Tibial artery (tissue), 4 donors: ENCODE measurements at regions not wholly inside any gene's neighbourhood (a gene's known extent, or its start where the extent isn't known, plus 50 kb on each side); places are given as distances from the start of the nearest gene placed in this dataset.
"Not testable (repeated sequence)": the region's sequence is repeated elsewhere in the genome, so short reads cannot be mapped to it uniquely, and the experiment has no call there.

Experiments
- DNase-seq, 2 donors: peaks; one replicate each; pipeline ENCODE4 v3.0.0-alpha.2; 2019
- H3K27ac ChIP-seq, 2 donors: fragments of 200-600 bp; sonication (generic) in 1 of 2; 1 replicate in 1 of 2; 2 replicates in 1 of 2; pipeline ENCODE4 v1.5.1; 2018 to 2019; ENCODE audit warnings: mild to moderate bottlenecking in 1 of 2
- H3K27me3 ChIP-seq, 2 donors: fragments of 200-600 bp; sonication (generic) in 1 of 2; one replicate each; pipeline versions ENCODE4 v1.5.1 to v1.6.0; 2016 to 2019
- H3K36me3 ChIP-seq, 3 donors: fragments of 200-600 bp; sonication (generic) in 2 of 3; one replicate each; pipeline ENCODE4 v1.5.1; 2016 to 2019; ENCODE audit warnings: mild to moderate bottlenecking in 2 of 3
- H3K4me1 ChIP-seq, 4 donors: fragments of 200-600 bp; sonication (generic) in 2 of 4; 1 replicate in 3 of 4; 2 replicates in 1 of 4; pipeline ENCODE4 v1.5.1; 2016 to 2019
- H3K4me3 ChIP-seq, 2 donors: fragments of 200-600 bp; sonication (generic) in 1 of 2; 1 replicate in 1 of 2; 2 replicates in 1 of 2; pipeline ENCODE4 v1.5.1; 2018 to 2019; ENCODE audit warnings: mild to moderate bottlenecking in 2 of 2
- H3K9me3 ChIP-seq, 3 donors: fragments of 200-600 bp; sonication (generic) in 1 of 3; one replicate each; pipeline ENCODE4 v1.5.1; 2016 to 2019
- intact Hi-C: fragments of 100-400 bp; cut with DNase I; formaldehyde crosslinking; loops from one replicate; pipeline ENCODE4 v1.15.0; 2023; ENCODE audit warnings: low total_unique reads
- TF ChIP-seq, protein P1 (sequence below), 2 experiments: fragments of 200-600 bp in 1 of 2; fragments of 450-650 bp in 1 of 2; IDR thresholded peaks; one replicate each; pipeline ENCODE4 v1.5.1; 2017 to 2019; ENCODE audit warnings: antibody characterized with exemption in 2 of 2, mild to moderate bottlenecking in 1 of 2, moderate library complexity in 1 of 2

DNA sequence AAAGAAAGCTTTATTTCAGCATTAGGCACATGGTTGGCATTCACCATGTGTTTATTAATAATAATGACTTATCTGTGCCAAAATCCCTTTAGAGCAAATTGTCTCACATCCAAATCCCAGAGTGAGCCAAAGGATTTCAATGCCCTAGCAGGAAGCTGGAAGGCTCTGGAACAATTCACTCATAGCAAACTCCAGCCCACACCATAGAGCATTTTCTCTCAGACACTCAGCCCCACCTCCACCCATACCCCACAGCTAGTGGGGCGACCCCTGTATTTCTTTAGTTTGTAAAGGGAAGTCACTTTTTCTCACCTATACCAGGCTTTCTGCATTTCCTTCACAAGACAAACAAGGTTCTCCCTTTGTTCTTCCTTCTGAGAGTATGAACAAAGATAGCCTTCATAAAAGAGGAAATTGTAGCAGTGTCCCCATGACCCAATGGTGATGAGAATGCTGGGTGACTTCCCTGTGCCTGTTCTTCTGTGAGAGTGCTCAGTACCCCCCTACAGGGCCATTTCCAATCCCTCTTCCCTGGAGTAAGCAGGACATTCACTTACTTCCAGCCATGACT, 100.1 kb upstream of the APCDD1 start:
- Histone ChIP-seq H3K4me1 (peaks cover 0 to 13% (median 8%) of the 10 kb centered on the region in 4 donors), H3K27ac (no peak overlapping the region), H3K27me3 (no peaks in the 10 kb centered on the region), H3K9me3 (peaks cover 0 to 4% (median 0%) of the 10 kb centered on the region in 3 donors), H3K4me3 (no peak overlapping the region), H3K36me3 (no peaks in the 10 kb centered on the region)
- DNase-seq = no peak
- TF ChIP-seq, protein P1, sequence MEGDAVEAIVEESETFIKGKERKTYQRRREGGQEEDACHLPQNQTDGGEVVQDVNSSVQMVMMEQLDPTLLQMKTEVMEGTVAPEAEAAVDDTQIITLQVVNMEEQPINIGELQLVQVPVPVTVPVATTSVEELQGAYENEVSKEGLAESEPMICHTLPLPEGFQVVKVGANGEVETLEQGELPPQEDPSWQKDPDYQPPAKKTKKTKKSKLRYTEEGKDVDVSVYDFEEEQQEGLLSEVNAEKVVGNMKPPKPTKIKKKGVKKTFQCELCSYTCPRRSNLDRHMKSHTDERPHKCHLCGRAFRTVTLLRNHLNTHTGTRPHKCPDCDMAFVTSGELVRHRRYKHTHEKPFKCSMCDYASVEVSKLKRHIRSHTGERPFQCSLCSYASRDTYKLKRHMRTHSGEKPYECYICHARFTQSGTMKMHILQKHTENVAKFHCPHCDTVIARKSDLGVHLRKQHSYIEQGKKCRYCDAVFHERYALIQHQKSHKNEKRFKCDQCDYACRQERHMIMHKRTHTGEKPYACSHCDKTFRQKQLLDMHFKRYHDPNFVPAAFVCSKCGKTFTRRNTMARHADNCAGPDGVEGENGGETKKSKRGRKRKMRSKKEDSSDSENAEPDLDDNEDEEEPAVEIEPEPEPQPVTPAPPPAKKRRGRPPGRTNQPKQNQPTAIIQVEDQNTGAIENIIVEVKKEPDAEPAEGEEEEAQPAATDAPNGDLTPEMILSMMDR (IDR thresholded peaks at IDR 0.05) = no peak
- intact Hi-C loops = no loop called here

DNA sequence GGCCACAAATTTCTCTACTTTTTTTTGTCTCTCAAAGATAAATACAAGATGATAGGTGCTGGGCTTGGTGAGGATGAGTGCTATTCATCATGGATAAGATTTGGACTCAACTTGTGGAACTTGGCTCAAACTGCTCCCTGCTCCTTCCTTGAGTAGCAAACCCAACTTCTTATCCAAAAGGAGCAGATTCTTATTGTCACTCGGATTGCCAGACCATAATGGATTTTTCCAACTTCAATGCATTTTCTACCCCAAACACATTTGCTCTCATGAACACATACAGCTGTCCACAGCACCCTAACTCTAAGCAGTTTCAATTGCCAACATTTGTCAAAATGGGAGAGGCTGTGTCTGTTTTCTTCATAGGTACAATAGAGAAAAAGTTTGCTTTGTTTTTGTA, 99.5 kb upstream of the APCDD1 start:
- peaks cover 0 to 4% (median 0%) of the 10 kb centered on the region in 3 donors for H3K9me3 ChIP-seq
- intact Hi-C loops = no loop called here
- no peaks in the 10 kb centered on the region for H3K36me3 ChIP-seq
- H3K27ac ChIP-seq = no peak overlapping the region
- TF ChIP-seq, protein P1 (IDR thresholded peaks at IDR 0.05) = no peak
- H3K4me1 ChIP-seq = peaks cover 0 to 13% (median 8%) of the 10 kb centered on the region in 4 donors
- no peak for DNase-seq
- H3K4me3 ChIP-seq = no peak overlapping the region
- H3K27me3 ChIP-seq = no peaks in the 10 kb centered on the region

DNA sequence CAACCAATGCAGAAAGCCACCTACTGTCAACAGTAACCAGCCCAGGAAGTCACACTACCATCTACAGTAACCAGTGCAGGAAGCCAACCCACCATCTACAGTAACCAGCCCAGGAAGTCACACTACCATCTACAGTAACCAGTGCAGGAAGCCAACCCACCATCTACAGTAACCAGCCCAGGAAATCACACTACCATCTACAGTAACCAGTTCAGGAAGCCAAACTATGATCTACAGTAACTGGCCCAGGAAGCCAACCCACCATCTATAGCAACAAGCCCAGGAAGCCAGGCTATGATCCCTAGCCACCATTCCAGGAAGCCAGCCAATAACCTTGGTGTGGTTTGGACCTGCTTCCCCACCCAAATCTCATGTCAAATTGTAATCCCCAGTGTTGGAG, 97.4 kb upstream of the APCDD1 start:
- DNase-seq, intact Hi-C loops, H3K27ac ChIP-seq: not testable (repeated sequence)

DNA sequence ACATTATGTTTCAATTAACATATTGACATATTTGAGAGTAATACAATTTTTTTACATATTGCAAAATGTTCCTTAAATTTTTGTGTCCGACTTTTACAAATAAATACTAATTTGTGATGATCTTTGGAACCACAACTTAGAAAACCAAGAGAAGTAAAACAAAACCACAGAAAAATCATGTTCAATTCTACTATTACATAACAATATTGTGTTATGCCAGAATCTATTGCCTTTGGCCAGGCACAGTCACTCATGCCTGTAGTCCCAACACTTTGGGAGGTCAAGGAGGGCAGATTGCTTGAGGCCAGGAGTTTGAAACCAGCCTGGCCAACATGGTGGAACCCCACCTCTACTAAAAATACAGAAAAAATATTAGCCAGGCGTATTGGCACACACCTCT, 92.8 kb upstream of the APCDD1 start:
- no peak for DNase-seq
- intact Hi-C loops = no loop called here
- TF ChIP-seq, protein P1 (IDR thresholded peaks at IDR 0.05) = no peak
- Histone ChIP-seq H3K4me3 (no peak overlapping the region), H3K27me3 (no peaks in the 10 kb centered on the region), H3K36me3 (no peaks in the 10 kb centered on the region), H3K9me3 (peaks cover 0 to 8% (median 4%) of the 10 kb centered on the region in 3 donors), H3K4me1 (no peaks in the 10 kb centered on the region), H3K27ac (no peak overlapping the region)

More for the DNA sequence above, 97.4 kb upstream of the APCDD1 start:
- H3K27me3 ChIP-seq, H3K36me3 ChIP-seq, H3K4me3 ChIP-seq, H3K9me3 ChIP-seq: not testable (repeated sequence)
- peaks cover 0 to 13% (median 8%) of the 10 kb centered on the region in 4 donors for H3K4me1 ChIP-seq

DNA sequence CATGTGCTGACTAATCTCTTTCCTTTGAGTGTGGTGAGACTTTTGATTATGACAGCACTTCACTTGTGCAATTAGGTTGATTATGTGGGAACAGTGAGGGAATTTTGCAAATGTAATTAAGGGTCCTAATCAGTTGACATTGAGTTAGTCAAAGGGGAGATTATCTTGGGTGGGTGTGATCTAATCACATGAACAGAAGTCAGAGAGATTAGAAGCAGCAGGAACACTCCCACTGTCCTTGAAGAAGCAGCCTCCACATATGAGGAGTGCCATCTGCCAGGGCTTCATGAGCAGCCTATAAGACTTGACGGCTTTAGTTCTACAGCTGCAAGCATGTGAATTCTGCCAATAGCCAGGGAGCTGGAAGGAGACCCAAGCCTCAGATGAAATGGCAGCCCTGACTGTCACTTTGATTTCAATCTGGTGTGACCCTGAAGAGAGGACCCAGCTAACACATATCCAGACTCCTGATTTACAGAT, 89.4 kb upstream of the APCDD1 start:
- no peak overlapping the region for H3K4me3 ChIP-seq
- TF ChIP-seq, protein P1 (IDR thresholded peaks at IDR 0.05) = no peak
- no peaks in the 10 kb centered on the region for H3K36me3 ChIP-seq
- H3K9me3 ChIP-seq = peaks cover 0 to 8% (median 0%) of the 10 kb centered on the region in 3 donors
- H3K4me1 ChIP-seq = no peaks in the 10 kb centered on the region
- intact Hi-C loops = no loop called here
- H3K27ac ChIP-seq = no peak overlapping the region
- no peak for DNase-seq
- no peaks in the 10 kb centered on the region for H3K27me3 ChIP-seq

DNA sequence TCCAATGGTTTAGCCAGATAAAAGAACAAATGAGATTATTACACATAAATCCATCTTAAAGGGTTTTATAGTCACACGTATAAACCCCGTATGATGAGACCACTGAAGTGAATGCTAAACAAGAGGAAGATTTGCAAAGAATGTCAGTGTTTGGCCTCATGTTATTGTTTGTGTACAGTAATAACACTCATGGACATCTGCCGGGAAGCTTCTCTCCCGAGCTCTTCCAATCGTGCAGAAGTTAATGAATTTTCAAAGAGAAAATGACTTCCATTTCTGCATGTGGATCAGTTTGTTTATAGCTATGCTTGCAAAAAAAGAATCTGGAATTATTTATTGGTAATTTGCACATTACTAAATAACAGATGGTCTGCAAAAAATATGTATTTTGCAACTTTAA, 88.5 kb upstream of the APCDD1 start:
- TF ChIP-seq, protein P1 (IDR thresholded peaks at IDR 0.05) = no peak
- H3K27ac ChIP-seq = no peak overlapping the region
- H3K36me3 ChIP-seq = no peaks in the 10 kb centered on the region
- H3K9me3 ChIP-seq = peaks cover 0 to 8% (median 0%) of the 10 kb centered on the region in 3 donors
- intact Hi-C loops = no loop called here
- H3K27me3 ChIP-seq = no peaks in the 10 kb centered on the region
- H3K4me3 ChIP-seq = no peak overlapping the region
- no peaks in the 10 kb centered on the region for H3K4me1 ChIP-seq
- DNase-seq = no peak
